Small intestine (tissue), 7 donors: ENCODE measurements at regions not wholly inside any gene's neighbourhood (a gene's known extent, or its start where the extent isn't known, plus 50 kb on each side); places are given as distances from the start of the nearest gene placed in this dataset.

Experiments used
- DNase-seq, 2 donors: peaks; one replicate each; pipeline versions ENCODE4 v3.0.0 to v3.0.0-alpha.2; 2013
- FAIRE-seq: peaks from 2 replicates; lab custom pipeline; 2012; peaks lifted over from hg19 to GRCh38; lab: Jason Lieb, UNC
- H3K27ac ChIP-seq, 3 donors: one replicate each; pipeline ENCODE4 v1.5.1; 2013; ENCODE audit warnings: low read length in 2 of 3, mild to moderate bottlenecking in 2 of 3, control low read depth in 1 of 3, inconsistent platforms in 1 of 3, low read depth in 1 of 3, moderate library complexity in 1 of 3
- H3K27me3 ChIP-seq, 3 donors: one replicate each; pipeline ENCODE4 v1.6.1; 2013; ENCODE audit warnings: low read length in 3 of 3, inconsistent platforms in 1 of 3; ENCODE audit not compliant: control insufficient read depth in 3 of 3, insufficient read depth in 3 of 3
- H3K36me3 ChIP-seq, 3 donors: one replicate each; pipeline ENCODE4 v1.6.1; 2013; ENCODE audit warnings: low read length in 3 of 3, inconsistent platforms in 1 of 3, low read depth in 1 of 3, mild to moderate bottlenecking in 1 of 3, moderate library complexity in 1 of 3; ENCODE audit not compliant: control insufficient read depth in 3 of 3, insufficient read depth in 2 of 3
- H3K4me1 ChIP-seq, 3 donors: one replicate each; pipeline ENCODE4 v1.6.1; 2013; ENCODE audit warnings: low read length in 2 of 3, inconsistent platforms in 1 of 3, low read depth in 1 of 3, mild to moderate bottlenecking in 1 of 3, moderate library complexity in 1 of 3; ENCODE audit not compliant: control insufficient read depth in 3 of 3, insufficient read depth in 2 of 3
- H3K4me3 ChIP-seq, 3 donors: one replicate each; pipeline ENCODE4 v1.5.1; 2013; ENCODE audit warnings: low read length in 3 of 3, control low read depth in 1 of 3, inconsistent platforms in 1 of 3, low read depth in 1 of 3, mild to moderate bottlenecking in 1 of 3, moderate library complexity in 1 of 3
- H3K9me3 ChIP-seq, 2 donors: one replicate each; pipeline ENCODE4 v1.6.1; 2013; ENCODE audit warnings: low read depth in 1 of 2, low read length in 1 of 2; ENCODE audit not compliant: control insufficient read depth in 2 of 2, insufficient read depth in 1 of 2
- WGBS, 3 donors: extraction: QIAGEN DNeasy Blood & Tissue Kit; methylation state at CpG; one replicate each; pipeline ENCODE4 v1.1.7; 2013; 5-methylcytosine and 5-hydroxymethylcytosine counted together
- donor health status: healthy with polysubstance abuse.
- donor health status: control.
- donor health status: control.
- donor health status: Bipolar disorder and iron deficiency.
- donor health status: healthy.

GRCh38 chr7:16242920-16243319 lies 178.4 kb downstream of the CRPPA start:
- 87 to 91% (median 89%) methylated on average over 4 of the region's 4 CpGs for WGBS, 3 donors
- H3K36me3 ChIP-seq = no peaks in the 10 kb centered on the region
- no peaks in the 10 kb centered on the region for H3K9me3 ChIP-seq
- no peak overlapping the region for H3K4me3 ChIP-seq
- H3K27me3 ChIP-seq = no peaks in the 10 kb centered on the region
- DNase-seq = no peak
- H3K27ac ChIP-seq = no peak overlapping the region
- no peak for FAIRE-seq
- H3K4me1 ChIP-seq = no peaks in the 10 kb centered on the region

- no peak overlapping the region for H3K4me3 ChIP-seq
- H3K27ac ChIP-seq = no peak overlapping the region
- FAIRE-seq (no peak), DNase-seq (no peak)
- no peaks in the 10 kb centered on the region for H3K36me3 ChIP-seq
- H3K4me1 ChIP-seq = no peaks in the 10 kb centered on the region
- no peaks in the 10 kb centered on the region for H3K9me3 ChIP-seq
- no peaks in the 10 kb centered on the region for H3K27me3 ChIP-seq
Measured at GRCh38 chr7:16241017-16241416, 180.3 kb downstream of the CRPPA start.

GRCh38 chr7:16236381-16236780 lies 185.0 kb downstream of the CRPPA start:
- Histone ChIP-seq H3K4me1 (no peaks in the 10 kb centered on the region), H3K9me3 (peaks cover 0 to 3% of the 10 kb centered on the region in 2 donors), H3K27ac (no peak overlapping the region), H3K36me3 (no peaks in the 10 kb centered on the region), H3K4me3 (no peak overlapping the region), H3K27me3 (no peaks in the 10 kb centered on the region)
- DNase-seq (no peak), FAIRE-seq (no peak)

GRCh38 chr7:16235147-16236114 lies 185.9 kb downstream of the CRPPA start:
- no peak for DNase-seq
- no peak overlapping the region for H3K4me3 ChIP-seq
- H3K27ac ChIP-seq = no peak overlapping the region
- FAIRE-seq = no peak
- H3K36me3 ChIP-seq = no peaks in the 10 kb centered on the region
- 81 to 87% (median 87%) methylated on average over 5 of the region's 5 CpGs for WGBS, 3 donors
- H3K9me3 ChIP-seq = peaks cover 0 to 10% of the 10 kb centered on the region in 2 donors
- no peaks in the 10 kb centered on the region for H3K27me3 ChIP-seq
- no peaks in the 10 kb centered on the region for H3K4me1 ChIP-seq

GRCh38 chr7:16234493-16235146 lies 186.7 kb downstream of the CRPPA start:
- DNase-seq = no peak
- 72 to 81% (median 80%) methylated on average over 2 of the region's 2 CpGs for WGBS, 3 donors
- FAIRE-seq = no peak
- Histone ChIP-seq H3K4me1 (no peaks in the 10 kb centered on the region), H3K36me3 (no peaks in the 10 kb centered on the region), H3K4me3 (no peak overlapping the region), H3K27ac (no peak overlapping the region), H3K27me3 (no peaks in the 10 kb centered on the region), H3K9me3 (peaks cover 0 to 10% of the 10 kb centered on the region in 2 donors)

- Histone ChIP-seq H3K36me3 (no peaks in the 10 kb centered on the region), H3K4me3 (no peak overlapping the region), H3K27me3 (no peaks in the 10 kb centered on the region), H3K4me1 (no peaks in the 10 kb centered on the region), H3K9me3 (peaks cover 0 to 10% of the 10 kb centered on the region in 2 donors), H3K27ac (no peak overlapping the region)
- FAIRE-seq (no peak), DNase-seq (no peak)
- WGBS, 3 donors = 92 to 99% (median 94%) methylated on average over 2 of the region's 2 CpGs
Measured at GRCh38 chr7:16233517-16233916, 187.8 kb downstream of the CRPPA start.

GRCh38 chr7:16232273-16232672 lies 189.1 kb downstream of the CRPPA start:
- FAIRE-seq (no peak), DNase-seq (no peak)
- no peak overlapping the region for H3K4me3 ChIP-seq
- H3K27ac ChIP-seq = no peak overlapping the region
- no peaks in the 10 kb centered on the region for H3K4me1 ChIP-seq
- H3K27me3 ChIP-seq = no peaks in the 10 kb centered on the region
- H3K9me3 ChIP-seq = peaks cover 0 to 10% of the 10 kb centered on the region in 2 donors
- H3K36me3 ChIP-seq = no peaks in the 10 kb centered on the region
- WGBS, 3 donors = 98 to 100% (median 100%) methylated on average over 1 of the region's 1 CpG

- Histone ChIP-seq H3K27me3 (no peaks in the 10 kb centered on the region), H3K4me3 (no peak overlapping the region), H3K9me3 (no peaks in the 10 kb centered on the region), H3K4me1 (no peaks in the 10 kb centered on the region), H3K36me3 (no peaks in the 10 kb centered on the region), H3K27ac (no peak overlapping the region)
- DNase-seq (no peak), FAIRE-seq (no peak)
- 71 to 81% (median 72%) methylated on average over 8 of the region's 8 CpGs for WGBS, 3 donors
Measured at GRCh38 chr7:16223963-16224707, 197.2 kb downstream of the CRPPA start.
